Posterior cingulate gyrus (tissue), 11 donors: ENCODE measurements at regions not wholly inside any gene's neighbourhood (a gene's known extent, or its start where the extent isn't known, plus 50 kb on each side); places are given as distances from the start of the nearest gene placed in this dataset.

Source experiments
- DNase-seq, 10 donors: peaks; one replicate each; pipeline versions ENCODE4 v3.0.0 to v3.0.0-alpha.2; 2020 to 2021; ENCODE audit warnings: mixed read lengths in 3 of 10
- intact Hi-C: fragments of 100-400 bp; cut with DNase I; formaldehyde crosslinking; loops from one replicate; pipeline ENCODE4 v1.15.1; 2023

DNA sequence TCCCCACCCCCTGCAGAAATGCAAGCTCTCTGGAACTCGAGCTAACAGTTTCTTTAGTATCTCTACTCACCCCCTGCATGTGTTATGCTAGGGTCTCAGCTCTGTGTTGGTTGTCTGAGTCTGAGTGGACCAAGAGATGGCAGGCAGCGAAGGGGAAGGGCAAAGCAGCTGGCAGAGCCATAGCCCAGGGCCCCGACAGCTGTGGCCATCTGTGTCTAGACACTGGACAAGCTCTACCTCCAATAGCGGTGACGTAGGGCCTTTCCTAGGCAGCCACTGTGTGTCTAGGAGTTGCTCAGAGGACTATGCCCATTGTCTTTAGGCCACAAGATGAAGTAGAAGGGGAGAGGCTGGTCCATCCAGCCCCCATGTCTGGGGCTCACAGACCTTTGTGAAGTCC lies 79.2 kb downstream of the EFNB1 start:
- intact Hi-C loops, result no loop called here
- no peak for DNase-seq

DNA sequence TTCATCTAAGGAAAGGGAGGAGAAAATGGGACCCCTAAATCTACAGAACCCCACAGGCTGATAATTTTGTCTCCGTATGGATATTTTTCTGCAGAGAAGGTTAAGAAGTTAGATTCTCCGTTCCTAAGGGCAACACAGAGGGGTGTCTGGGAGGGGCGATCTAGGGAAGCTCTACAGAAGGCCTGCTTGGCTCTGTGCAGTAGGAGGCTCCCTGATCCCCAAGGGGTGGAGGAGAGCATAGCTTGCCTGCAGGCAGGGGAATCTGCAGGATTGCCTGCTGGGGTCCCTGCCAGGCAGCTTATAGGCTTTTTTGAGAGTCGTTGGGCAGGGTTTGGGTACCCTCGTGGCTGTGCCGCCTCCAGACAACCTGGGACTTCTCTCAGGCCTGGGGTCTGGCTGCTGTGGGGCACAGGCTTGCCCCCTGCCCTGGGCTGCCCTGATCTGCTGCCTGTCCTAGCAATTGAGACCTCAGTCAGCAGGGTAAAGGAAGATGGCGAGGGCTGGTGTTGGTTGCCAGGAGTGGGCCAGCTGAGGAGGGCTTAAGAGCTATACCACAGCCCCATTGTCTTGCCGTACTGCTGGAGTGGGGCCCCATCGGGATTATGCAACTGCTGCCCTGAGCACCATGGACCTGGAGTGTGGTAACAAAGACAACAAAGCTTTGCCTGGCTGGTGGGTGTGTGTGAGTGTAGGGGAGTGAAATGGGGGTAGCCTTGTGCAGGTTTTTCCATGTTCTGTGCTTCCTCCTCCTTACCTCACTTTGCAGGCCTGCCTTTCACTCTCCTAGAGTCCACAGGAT lies 74.1 kb downstream of the EFNB1 start:
- intact Hi-C loops, result no loop called here
- peak in 1 of 10 donors; percentile 75 for DNase-seq

- intact Hi-C loops, result no loop called here
- DNase-seq, result peak in 1 of 10 donors; percentile 54
Observed at GRCh38 chrX:68901519-68901918, 72.7 kb downstream of the EFNB1 start.

GRCh38 chrX:68898598-68898997 lies 69.8 kb downstream of the EFNB1 start:
- intact Hi-C loops, result no loop called here
- peak in 1 of 10 donors; percentile 72 for DNase-seq

GRCh38 chrX:68897118-68897945 lies 68.5 kb downstream of the EFNB1 start:
- DNase-seq, result peak in 1 of 10 donors; percentile 68
- intact Hi-C loops, result no loop called here

GRCh38 chrX:68896581-68896980 lies 67.8 kb downstream of the EFNB1 start:
- DNase-seq, result peak in 1 of 10 donors; percentile 68
- intact Hi-C loops, result no loop called here

DNA sequence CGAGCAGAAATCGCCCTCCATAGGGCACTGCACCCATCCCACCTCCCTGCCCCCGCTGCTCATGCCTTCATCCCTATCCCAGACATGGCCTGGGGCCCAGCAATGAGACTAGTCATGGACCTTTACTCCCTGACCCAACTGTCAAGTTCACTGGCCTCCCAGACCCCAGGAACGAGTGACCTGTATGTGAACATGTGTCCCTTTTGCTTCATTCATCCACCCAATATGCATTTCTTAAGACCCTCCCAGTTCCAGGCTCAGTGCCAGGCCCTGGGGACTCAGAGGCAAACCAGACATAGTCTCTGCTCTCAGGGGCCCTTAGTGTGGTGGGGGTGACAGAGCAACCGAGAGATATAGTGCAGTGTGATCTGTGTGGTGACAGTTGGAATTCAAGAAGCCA lies 67.0 kb downstream of the EFNB1 start:
- peak in 1 of 10 donors; percentile 41 for DNase-seq
- intact Hi-C loops, result no loop called here

GRCh38 chrX:68895341-68895755 lies 66.5 kb downstream of the EFNB1 start:
- intact Hi-C loops, result no loop called here
- DNase-seq, result peak in 3 of 10 donors; percentile 3 to 78 (median 8)

GRCh38 chrX:68894513-68895340 lies 65.9 kb downstream of the EFNB1 start:
- intact Hi-C loops, result no loop called here
- DNase-seq, result peak in 9 of 10 donors; percentile 33 to 94 (median 46)

DNA sequence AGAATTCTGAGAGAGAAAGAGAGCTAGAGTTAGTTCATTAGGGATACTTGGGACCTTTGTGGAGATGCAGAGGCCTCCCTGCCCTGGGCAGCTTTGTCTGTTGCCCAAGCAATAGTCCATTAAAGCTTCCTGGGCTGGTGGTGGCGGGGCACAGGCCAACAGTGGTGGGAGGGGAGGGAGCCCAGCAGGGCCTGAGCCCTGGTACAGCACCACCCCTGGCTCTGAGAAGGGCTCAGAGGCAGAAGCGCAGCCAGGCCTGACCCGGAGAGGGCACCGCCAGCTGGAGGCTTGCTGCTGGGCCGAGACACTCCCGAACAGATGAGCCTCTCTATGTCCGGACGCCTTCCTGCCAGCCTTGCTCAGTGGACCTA lies 65.3 kb downstream of the EFNB1 start:
- intact Hi-C loops, result no loop called here
- peak; percentile 3 to 87 (median 36) for DNase-seq

DNA sequence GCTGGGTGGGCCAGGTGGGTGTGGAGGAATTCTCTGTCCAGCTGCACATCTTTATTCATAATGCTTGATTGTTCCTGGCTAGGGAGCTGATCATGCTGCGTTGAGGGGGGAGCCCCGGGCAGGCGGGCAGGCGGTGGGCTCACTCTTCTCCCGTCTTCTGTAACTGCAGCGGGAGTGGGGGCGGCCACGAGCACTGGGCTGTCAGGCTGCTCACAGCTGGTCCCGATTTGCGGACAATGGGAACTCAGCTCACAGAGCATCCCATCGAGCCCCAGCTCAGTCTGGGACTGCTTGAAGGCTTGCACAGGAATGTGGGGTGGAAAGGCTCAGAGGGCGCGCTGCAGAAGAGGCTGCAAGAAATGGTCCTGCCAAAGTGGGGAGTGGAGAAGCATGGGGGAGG lies 63.8 kb downstream of the EFNB1 start:
- peak in 2 of 10 donors; percentile 75 to 82 for DNase-seq
- intact Hi-C loops, result no loop called here

DNA sequence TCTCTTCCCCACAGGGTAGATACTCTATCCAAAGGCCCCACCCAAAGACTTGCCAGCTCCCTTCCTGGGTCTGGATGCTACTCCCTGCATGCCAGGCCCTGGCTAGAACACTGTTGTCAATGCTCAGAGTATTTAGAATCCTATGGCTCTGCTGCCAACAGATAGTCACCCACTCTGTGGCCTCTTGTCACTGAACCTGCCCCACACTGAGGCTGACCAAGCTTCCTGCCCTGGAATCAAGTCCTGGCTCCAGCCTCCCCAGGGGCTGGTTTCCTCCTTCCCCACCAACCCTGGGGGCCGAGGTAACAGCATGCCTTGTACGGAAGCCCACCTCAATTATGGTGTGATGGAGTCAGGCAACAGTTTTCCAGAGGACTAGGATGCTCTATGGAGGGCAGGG lies 63.3 kb downstream of the EFNB1 start:
- peak in 2 of 10 donors; percentile 30 to 51 for DNase-seq
- intact Hi-C loops, result no loop called here
